Ovary (tissue), 3 donors: ENCODE measurements at regions not wholly inside any gene's neighbourhood (a gene's known extent, or its start where the extent isn't known, plus 50 kb on each side); places are given as distances from the start of the nearest gene placed in this dataset.

Experiments used
- CTCF ChIP-seq, 3 donors: fragments of 450-650 bp in 2 of 3; fragments of 200-600 bp in 1 of 3; IDR thresholded peaks; one replicate each; pipeline versions ENCODE4 v1.5.1 to v1.8.0; 2016 to 2022; ENCODE audit warnings: antibody characterized with exemption in 3 of 3, mild to moderate bottlenecking in 1 of 3
- EP300 ChIP-seq: sonication (generic); formaldehyde crosslinking; IDR thresholded peaks from one replicate; pipeline ENCODE4 v1.6.1; 2017; ENCODE audit warnings: antibody characterized with exemption
- donor health status: DM: no; HTN: no; CAD: no.

- no peak for TF ChIP-seq CTCF (IDR thresholded peaks at IDR 0.05)
- TF ChIP-seq EP300: no peak
Observed at GRCh38 chr13:105991131-105991530, 544.3 kb downstream of the EFNB2 start.
